ENCODE measurements at regions not wholly inside any gene's neighbourhood (a gene's known extent, or its start where the extent isn't known, plus 50 kb on each side); places are given as distances from the start of the nearest gene placed in this dataset.

DNA sequence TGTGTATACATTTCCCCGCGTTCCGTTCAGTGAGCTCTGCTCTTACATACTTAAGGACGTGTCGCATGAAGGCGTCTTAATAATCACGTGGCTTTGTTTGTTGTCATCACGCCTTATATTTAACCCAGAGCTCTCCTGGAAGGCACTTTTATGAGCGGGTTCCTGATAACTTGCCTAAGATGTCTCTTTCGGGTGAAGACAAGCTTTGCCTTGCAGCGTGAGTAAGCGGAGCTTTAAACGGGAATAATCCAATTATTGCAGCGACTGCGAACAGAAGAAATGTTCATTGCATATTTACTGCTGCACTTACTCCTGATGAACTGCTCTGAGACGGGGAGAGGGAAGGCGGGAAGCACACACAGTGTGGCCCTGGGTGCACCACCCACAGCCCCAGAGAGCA is 1128.2 kb downstream of the BRD1 start:
- no peak overlapping the region for H3K4me3 Mint-ChIP-seq
- Histone ChIP-seq H3K9me3 (ENCODE audit: control insufficient read depth in 2 of 2, low read length in 2 of 2) (no peaks in the 10 kb centered on the region), H3K4me1 (ENCODE audit: control insufficient read depth, insufficient read depth, low read length, poor library complexity, severe bottlenecking) (no peaks in the 10 kb centered on the region), H3K27me3 (ENCODE audit: control insufficient read depth, insufficient read depth, low read length) (no peaks in the 10 kb centered on the region), H3K4me3 (ENCODE audit: low read depth, low read length) (no peak overlapping the region), H3K36me3 (ENCODE audit: control insufficient read depth, insufficient read depth, low read length) (no peaks in the 10 kb centered on the region), H3K27ac (ENCODE audit: insufficient read depth, low read length, poor library complexity, severe bottlenecking) (no peak overlapping the region)
- ATAC-seq (ENCODE audit: low read depth in 2 of 2) = no peak
- H3K36me3 Mint-ChIP-seq = no peaks in the 10 kb centered on the region
- H3K27me3 Mint-ChIP-seq = no peaks in the 10 kb centered on the region
- no peaks in the 10 kb centered on the region for H3K9me3 Mint-ChIP-seq
- no peaks in the 10 kb centered on the region for H3K4me1 Mint-ChIP-seq
- no peak overlapping the region for H3K27ac Mint-ChIP-seq
- no peak for DNase-seq

GRCh38 chr22:48698618-48699017 is 1129.1 kb downstream of the BRD1 start:
- Mint-ChIP-seq H3K27ac (no peak overlapping the region), H3K4me3 (no peak overlapping the region), H3K36me3 (no peaks in the 10 kb centered on the region), H3K9me3 (no peaks in the 10 kb centered on the region), H3K4me1 (no peaks in the 10 kb centered on the region), H3K27me3 (no peaks in the 10 kb centered on the region)
- no peak for DNase-seq
- H3K9me3 ChIP-seq (ENCODE audit: control insufficient read depth in 2 of 2, low read length in 2 of 2) = no peaks in the 10 kb centered on the region
- H3K4me1 ChIP-seq (ENCODE audit: control insufficient read depth, insufficient read depth, low read length, poor library complexity, severe bottlenecking) = no peaks in the 10 kb centered on the region
- no peaks in the 10 kb centered on the region for H3K27me3 ChIP-seq (ENCODE audit: control insufficient read depth, insufficient read depth, low read length)
- no peak for ATAC-seq (ENCODE audit: low read depth in 2 of 2)
- H3K27ac ChIP-seq (ENCODE audit: insufficient read depth, low read length, poor library complexity, severe bottlenecking) = no peak overlapping the region
- no peaks in the 10 kb centered on the region for H3K36me3 ChIP-seq (ENCODE audit: control insufficient read depth, insufficient read depth, low read length)
- H3K4me3 ChIP-seq (ENCODE audit: low read depth, low read length) = no peak overlapping the region

DNA sequence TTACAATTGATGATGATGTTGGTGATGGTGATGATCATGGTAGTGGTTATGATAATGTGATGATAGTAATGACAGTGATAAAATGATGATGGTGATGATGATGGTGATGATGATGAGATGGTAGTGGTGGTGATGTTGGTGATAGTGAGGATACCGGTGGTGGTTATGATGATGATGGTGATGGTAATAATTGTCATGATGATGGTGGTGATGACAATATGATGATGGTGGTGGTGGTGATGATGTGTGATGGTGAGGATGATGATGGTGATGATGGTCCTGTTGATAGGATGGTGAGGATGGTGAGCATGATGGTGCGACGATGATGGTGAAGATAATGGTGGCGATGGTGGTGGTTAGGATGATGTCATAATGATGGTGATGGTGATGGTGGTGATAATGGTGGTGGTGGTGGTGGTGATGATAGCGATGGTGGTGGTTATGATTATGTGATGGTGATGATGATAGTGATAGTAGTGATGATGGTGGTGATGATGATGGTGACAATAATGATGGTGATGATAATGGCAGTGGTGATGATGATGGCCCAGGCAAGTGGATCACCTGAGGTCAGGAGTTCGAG is 1129.9 kb downstream of the BRD1 start:
- Mint-ChIP-seq H3K4me1 (no peaks in the 10 kb centered on the region), H3K27ac (no peak overlapping the region), H3K36me3 (no peaks in the 10 kb centered on the region), H3K4me3 (no peak overlapping the region), H3K9me3 (no peaks in the 10 kb centered on the region), H3K27me3 (no peaks in the 10 kb centered on the region)
- DNase-seq (no peak), ATAC-seq (ENCODE audit: low read depth in 2 of 2) (no peak)
- Histone ChIP-seq H3K36me3 (ENCODE audit: control insufficient read depth, insufficient read depth, low read length) (no peaks in the 10 kb centered on the region), H3K27me3 (ENCODE audit: control insufficient read depth, insufficient read depth, low read length) (no peaks in the 10 kb centered on the region), H3K4me1 (ENCODE audit: control insufficient read depth, insufficient read depth, low read length, poor library complexity, severe bottlenecking) (no peaks in the 10 kb centered on the region), H3K27ac (ENCODE audit: insufficient read depth, low read length, poor library complexity, severe bottlenecking) (no peak overlapping the region), H3K9me3 (ENCODE audit: control insufficient read depth in 2 of 2, low read length in 2 of 2) (no peaks in the 10 kb centered on the region), H3K4me3 (ENCODE audit: low read depth, low read length) (no peak overlapping the region)

- H3K4me3 Mint-ChIP-seq = no peak overlapping the region
- no peaks in the 10 kb centered on the region for H3K9me3 Mint-ChIP-seq
- H3K27me3 Mint-ChIP-seq = no peaks in the 10 kb centered on the region
Measured at GRCh38 chr22:48697223-48697622, 1130.5 kb downstream of the BRD1 start.

DNA sequence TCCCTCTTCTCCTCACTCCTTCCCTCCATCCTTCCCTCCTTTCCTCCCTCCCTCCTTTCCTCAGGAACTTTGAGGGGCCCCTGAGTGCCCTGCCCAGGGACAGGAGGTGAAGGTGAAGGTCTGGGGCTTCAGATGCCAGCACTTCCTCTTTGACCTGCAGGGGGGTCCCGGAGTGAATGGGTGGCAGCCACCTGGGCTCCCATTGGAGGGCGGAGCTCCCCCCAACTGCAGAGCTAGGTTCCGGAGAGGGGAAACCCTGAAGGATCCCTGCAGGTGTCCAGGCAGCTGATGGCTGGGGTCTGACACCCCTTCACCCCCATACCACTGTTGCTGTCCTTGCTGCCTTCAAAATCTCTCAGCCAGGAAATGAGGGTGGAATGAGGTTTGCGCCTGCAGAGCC is 1131.3 kb downstream of the BRD1 start:
- Histone ChIP-seq H3K27me3 (ENCODE audit: control insufficient read depth, insufficient read depth, low read length) (no peaks in the 10 kb centered on the region), H3K4me1 (ENCODE audit: control insufficient read depth, insufficient read depth, low read length, poor library complexity, severe bottlenecking) (no peaks in the 10 kb centered on the region), H3K9me3 (ENCODE audit: control insufficient read depth in 2 of 2, low read length in 2 of 2) (no peaks in the 10 kb centered on the region), H3K4me3 (ENCODE audit: low read depth, low read length) (no peak overlapping the region), H3K27ac (ENCODE audit: insufficient read depth, low read length, poor library complexity, severe bottlenecking) (no peak overlapping the region), H3K36me3 (ENCODE audit: control insufficient read depth, insufficient read depth, low read length) (no peaks in the 10 kb centered on the region)
- no peak for ATAC-seq (ENCODE audit: low read depth in 2 of 2)
- Mint-ChIP-seq H3K4me3 (no peak overlapping the region), H3K27ac (no peak overlapping the region), H3K9me3 (no peaks in the 10 kb centered on the region), H3K36me3 (no peaks in the 10 kb centered on the region), H3K4me1 (no peaks in the 10 kb centered on the region), H3K27me3 (no peaks in the 10 kb centered on the region)
- DNase-seq = no peak

More at GRCh38 chr22:48697223-48697622, 1130.5 kb downstream of the BRD1 start:
- Mint-ChIP-seq H3K27ac (no peak overlapping the region), H3K36me3 (no peaks in the 10 kb centered on the region), H3K4me1 (no peaks in the 10 kb centered on the region)
- Histone ChIP-seq H3K27ac (ENCODE audit: insufficient read depth, low read length, poor library complexity, severe bottlenecking) (no peak overlapping the region), H3K36me3 (ENCODE audit: control insufficient read depth, insufficient read depth, low read length) (no peaks in the 10 kb centered on the region), H3K9me3 (ENCODE audit: control insufficient read depth in 2 of 2, low read length in 2 of 2) (no peaks in the 10 kb centered on the region), H3K4me1 (ENCODE audit: control insufficient read depth, insufficient read depth, low read length, poor library complexity, severe bottlenecking) (no peaks in the 10 kb centered on the region), H3K4me3 (ENCODE audit: low read depth, low read length) (no peak overlapping the region), H3K27me3 (ENCODE audit: control insufficient read depth, insufficient read depth, low read length) (no peaks in the 10 kb centered on the region)
- no peak for ATAC-seq (ENCODE audit: low read depth in 2 of 2)
- DNase-seq = no peak

- Mint-ChIP-seq H3K36me3 (no peaks in the 10 kb centered on the region), H3K4me1 (no peaks in the 10 kb centered on the region), H3K27ac (no peak overlapping the region), H3K27me3 (no peaks in the 10 kb centered on the region), H3K9me3 (no peaks in the 10 kb centered on the region), H3K4me3 (no peak overlapping the region)
- Histone ChIP-seq H3K27ac (ENCODE audit: insufficient read depth, low read length, poor library complexity, severe bottlenecking) (no peak overlapping the region), H3K9me3 (ENCODE audit: control insufficient read depth in 2 of 2, low read length in 2 of 2) (no peaks in the 10 kb centered on the region), H3K27me3 (ENCODE audit: control insufficient read depth, insufficient read depth, low read length) (no peaks in the 10 kb centered on the region), H3K36me3 (ENCODE audit: control insufficient read depth, insufficient read depth, low read length) (no peaks in the 10 kb centered on the region), H3K4me3 (ENCODE audit: low read depth, low read length) (no peak overlapping the region), H3K4me1 (ENCODE audit: control insufficient read depth, insufficient read depth, low read length, poor library complexity, severe bottlenecking) (no peaks in the 10 kb centered on the region)
- ATAC-seq (ENCODE audit: low read depth in 2 of 2) = no peak
- no peak for DNase-seq
Measured at GRCh38 chr22:48695731-48696305, 1131.9 kb downstream of the BRD1 start.

DNA sequence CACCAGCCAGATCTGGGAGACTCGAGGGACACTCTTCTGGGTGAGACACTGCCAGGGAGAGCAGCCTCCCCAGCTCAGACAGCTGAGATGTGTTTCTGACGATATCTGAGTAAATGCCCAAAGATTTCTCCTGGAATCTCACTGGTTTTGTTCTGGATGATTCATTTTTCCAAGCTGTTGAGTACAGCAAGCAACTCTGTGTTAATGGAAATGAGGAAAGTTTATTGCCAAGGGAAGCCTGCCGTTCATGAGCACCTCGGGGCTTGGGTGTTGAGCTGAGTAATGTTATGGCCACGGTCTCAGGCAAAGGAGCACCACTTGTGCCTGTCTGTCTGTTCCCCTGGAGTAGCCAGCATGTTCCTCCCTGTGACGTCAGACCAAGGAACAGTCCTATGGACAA is 1132.4 kb downstream of the BRD1 start:
- Mint-ChIP-seq H3K36me3 (no peaks in the 10 kb centered on the region), H3K27me3 (no peaks in the 10 kb centered on the region), H3K27ac (no peak overlapping the region), H3K9me3 (no peaks in the 10 kb centered on the region), H3K4me3 (no peak overlapping the region), H3K4me1 (no peaks in the 10 kb centered on the region)
- no peak overlapping the region for H3K4me3 ChIP-seq (ENCODE audit: low read depth, low read length)
- no peak overlapping the region for H3K27ac ChIP-seq (ENCODE audit: insufficient read depth, low read length, poor library complexity, severe bottlenecking)
- H3K9me3 ChIP-seq (ENCODE audit: control insufficient read depth in 2 of 2, low read length in 2 of 2) = no peaks in the 10 kb centered on the region
- DNase-seq (no peak), ATAC-seq (ENCODE audit: low read depth in 2 of 2) (no peak)
- H3K4me1 ChIP-seq (ENCODE audit: control insufficient read depth, insufficient read depth, low read length, poor library complexity, severe bottlenecking) = no peaks in the 10 kb centered on the region
- no peaks in the 10 kb centered on the region for H3K27me3 ChIP-seq (ENCODE audit: control insufficient read depth, insufficient read depth, low read length)
- no peaks in the 10 kb centered on the region for H3K36me3 ChIP-seq (ENCODE audit: control insufficient read depth, insufficient read depth, low read length)

- Mint-ChIP-seq H3K4me1 (no peaks in the 10 kb centered on the region), H3K9me3 (no peaks in the 10 kb centered on the region), H3K27ac (no peak overlapping the region), H3K36me3 (no peaks in the 10 kb centered on the region), H3K27me3 (no peaks in the 10 kb centered on the region), H3K4me3 (no peak overlapping the region)
- Histone ChIP-seq H3K27me3 (ENCODE audit: control insufficient read depth, insufficient read depth, low read length) (no peaks in the 10 kb centered on the region), H3K4me1 (ENCODE audit: control insufficient read depth, insufficient read depth, low read length, poor library complexity, severe bottlenecking) (no peaks in the 10 kb centered on the region), H3K9me3 (ENCODE audit: control insufficient read depth in 2 of 2, low read length in 2 of 2) (no peaks in the 10 kb centered on the region), H3K27ac (ENCODE audit: insufficient read depth, low read length, poor library complexity, severe bottlenecking) (no peak overlapping the region), H3K4me3 (ENCODE audit: low read depth, low read length) (no peak overlapping the region), H3K36me3 (ENCODE audit: control insufficient read depth, insufficient read depth, low read length) (no peaks in the 10 kb centered on the region)
- no peak for DNase-seq
- no peak for ATAC-seq (ENCODE audit: low read depth in 2 of 2)
Measured at GRCh38 chr22:48694296-48694883, 1133.3 kb downstream of the BRD1 start.
